GM23338 (cell line): ENCODE measurements at regions not wholly inside any gene's neighbourhood (a gene's known extent, or its start where the extent isn't known, plus 50 kb on each side); places are given as distances from the start of the nearest gene placed in this dataset.

Experiments
- ATAC-seq: fragments of 200-7000 bp; cut with Tn5 transposase; 3 replicates; pipeline ENCODE4 v1.9.1; 2020
- DNase-seq: peaks from one replicate; pipeline ENCODE4 v3.0.0-alpha.2; 2015; ENCODE audit warnings: low spot score
- H2AFZ ChIP-seq: fragments of 200-600 bp; sonication (generic); 2 replicates; pipeline ENCODE4 v1.8.0; 2016; ENCODE audit warnings: antibody characterized with exemption, mild to moderate bottlenecking, moderate library complexity
- H3F3A ChIP-seq: fragments of 200-600 bp; sonication (generic); replicated peaks from 2 replicates; pipeline ENCODE4 v1.8.0; 2017; ENCODE audit warnings: antibody characterized with exemption, mixed run types, low read depth
- H3K27ac ChIP-seq: fragments of 200-600 bp; sonication (generic); 2 replicates; pipeline ENCODE4 v1.6.1; 2016; ENCODE audit warnings: low read depth
- H3K27me3 ChIP-seq: fragments of 200-600 bp; sonication (generic); 2 replicates; pipeline ENCODE4 v1.8.0; 2016; ENCODE audit warnings: mild to moderate bottlenecking, mixed run types, moderate library complexity; ENCODE audit not compliant: insufficient read depth
- H3K36me3 ChIP-seq: fragments of 200-600 bp; sonication (generic); 2 replicates; pipeline ENCODE4 v1.8.0; 2016; ENCODE audit warnings: mild to moderate bottlenecking; ENCODE audit not compliant: insufficient read depth
- H3K4me1 ChIP-seq: fragments of 200-600 bp; sonication (generic); 2 replicates; pipeline ENCODE4 v1.8.0; 2016; ENCODE audit warnings: mild to moderate bottlenecking, moderate library complexity; ENCODE audit not compliant: insufficient read depth
- H3K4me2 ChIP-seq: fragments of 200-600 bp; sonication (generic); 2 replicates; pipeline ENCODE4 v1.7.1; 2017; ENCODE audit warnings: mixed run types
- H3K4me3 ChIP-seq: fragments of 200-600 bp; sonication (generic); 2 replicates; pipeline ENCODE4 v1.6.1; 2016; ENCODE audit warnings: mixed run types
- H3K79me2 ChIP-seq: fragments of 200-600 bp; sonication (generic); replicated peaks from 2 replicates; pipeline ENCODE4 v1.8.0; 2017; ENCODE audit warnings: mild to moderate bottlenecking; ENCODE audit not compliant: insufficient read depth
- H3K9me2 ChIP-seq: fragments of 200-600 bp; sonication (generic); 2 replicates; pipeline ENCODE4 v1.8.0; 2017; ENCODE audit not compliant: insufficient read depth
- H4K20me1 ChIP-seq: fragments of 200-600 bp; sonication (generic); replicated peaks from 2 replicates; pipeline ENCODE4 v1.8.0; 2017; ENCODE audit warnings: mild to moderate bottlenecking; ENCODE audit not compliant: insufficient read depth
- H3K27ac Mint-ChIP-seq: 2 replicates; pipeline ENCODE4 v1.8.0; 2020; ENCODE audit warnings: inconsistent platforms, mild to moderate bottlenecking, moderate library complexity, mixed read lengths
- H3K27me3 Mint-ChIP-seq: 3 replicates; pipeline ENCODE4 v1.8.0; 2022; ENCODE audit warnings: low read depth, mild to moderate bottlenecking, moderate library complexity, mixed read lengths, inconsistent platforms; ENCODE audit not compliant: insufficient read depth, poor library complexity
- H3K36me3 Mint-ChIP-seq: 3 replicates; pipeline ENCODE4 v1.8.0; 2021; ENCODE audit warnings: low read depth, mild to moderate bottlenecking, inconsistent platforms, moderate library complexity, mixed read lengths
- H3K4me1 Mint-ChIP-seq: 3 replicates; pipeline ENCODE4 v1.8.0; 2020; ENCODE audit warnings: mild to moderate bottlenecking, inconsistent platforms, mixed read lengths
- H3K4me3 Mint-ChIP-seq: 3 replicates; pipeline ENCODE4 v1.8.0; 2021; ENCODE audit warnings: moderate library complexity, mild to moderate bottlenecking, inconsistent platforms, mixed read lengths
- H3K9me3 Mint-ChIP-seq: 3 replicates; pipeline ENCODE4 v1.8.0; 2020; ENCODE audit warnings: moderate library complexity, mild to moderate bottlenecking, inconsistent platforms, mixed read lengths
- CTCF ChIP-seq, 2 experiments: fragments of 200-600 bp in 1 of 2; sonication (generic) in 1 of 2; conservative IDR thresholded peaks; 2 replicates each; pipeline versions ENCODE4 v1.5.1 to v1.6.1; 2016 to 2017; ENCODE audit warnings: antibody characterized with exemption in 2 of 2, low read depth in 2 of 2, mild to moderate bottlenecking in 2 of 2, moderate library complexity in 1 of 2
- ETS1 ChIP-seq: IDR thresholded peaks from 2 replicates; pipeline ENCODE4 v1.6.1; 2016; ENCODE audit warnings: antibody characterized with exemption
- EZH2 ChIP-seq: fragments of 200-600 bp; sonication (generic); IDR thresholded peaks from one replicate; pipeline ENCODE4 v1.8.0; 2017; ENCODE audit warnings: antibody characterized with exemption, mild to moderate bottlenecking, low read depth; ENCODE audit not compliant: unreplicated experiment
- EZH2phosphoT487 ChIP-seq: fragments of 200-600 bp; sonication (generic); IDR thresholded peaks from one replicate; pipeline ENCODE4 v1.8.1; 2018; ENCODE audit warnings: antibody characterized with exemption; ENCODE audit not compliant: unreplicated experiment
- JUNB ChIP-seq: IDR thresholded peaks from one replicate; pipeline ENCODE4 v1.6.1; 2016; ENCODE audit warnings: antibody characterized with exemption; ENCODE audit not compliant: unreplicated experiment
- NANOG ChIP-seq: IDR thresholded peaks from 2 replicates; pipeline ENCODE4 v1.6.1; 2016; ENCODE audit warnings: antibody characterized with exemption, borderline replicate concordance
- POLR2AphosphoS5 ChIP-seq: IDR thresholded peaks from 2 replicates; pipeline ENCODE4 v1.6.1; 2016; ENCODE audit warnings: antibody characterized with exemption, low read depth
- ZNF114 ChIP-seq: fragments of 250-450 bp; sonication (Bioruptor Pico); IDR thresholded peaks from 2 replicates; pipeline ENCODE4 v1.5.0; 2020; ENCODE audit warnings: mild to moderate bottlenecking, moderate library complexity
- ZNF331 ChIP-seq: fragments of 250-450 bp; sonication (Bioruptor Pico); IDR thresholded peaks from 2 replicates; pipeline ENCODE4 v1.5.0; 2020; ENCODE audit warnings: low read depth, mild to moderate bottlenecking, moderate library complexity
- TF ChIP-seq, protein P1 (sequence below): IDR thresholded peaks from one replicate; pipeline ENCODE4 v1.6.1; 2018; ENCODE audit warnings: antibody characterized with exemption; ENCODE audit not compliant: unreplicated experiment

DNA sequence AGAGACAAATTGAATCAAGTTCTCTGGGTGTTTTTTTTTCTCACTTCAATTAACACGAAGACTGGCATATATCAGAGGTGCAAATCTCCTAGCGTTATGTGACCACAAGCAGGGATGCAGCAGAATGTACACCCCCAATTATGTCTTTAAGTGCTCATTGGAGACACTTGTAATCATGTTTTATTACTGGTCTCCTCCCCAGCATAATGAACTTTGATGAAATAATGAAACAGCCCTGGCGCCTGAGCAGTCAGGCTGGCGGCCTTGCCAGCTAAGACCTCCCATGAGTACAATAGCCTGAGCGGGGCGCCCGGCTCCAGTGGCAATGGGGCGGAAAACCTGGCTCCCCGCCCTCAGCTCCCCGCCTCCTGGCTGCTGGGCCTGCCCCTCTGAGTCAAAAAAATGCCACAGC, 209.4 kb upstream of the MSX2 start:
- H2AFZ ChIP-seq, result no peak overlapping the region
- TF ChIP-seq NANOG, result no peak
- Mint-ChIP-seq H3K4me1 (peaks cover 4% of the 10 kb centered on the region; the same call in 2 of the 3 replicates), H3K4me3 (no peak overlapping the region), H3K36me3 (no peaks in the 10 kb centered on the region; the same call in 2 of the 3 replicates), H3K27me3 (peaks cover 3% of the 10 kb centered on the region), H3K9me3 (peaks cover 4% of the 10 kb centered on the region; the same call in 2 of the 3 replicates), H3K27ac (no peak overlapping the region)
- no peak overlapping the region for H3K27ac ChIP-seq
- H3K4me3 ChIP-seq, result no peak overlapping the region
- H3F3A ChIP-seq, result no peaks in the 10 kb centered on the region
- H3K4me1 ChIP-seq, result peaks cover 1% of the 10 kb centered on the region; the same call in 1 of the 2 replicates
- DNase-seq (no peak), ATAC-seq (no peak)
- H3K27me3 ChIP-seq, result no peaks in the 10 kb centered on the region
- H3K79me2 ChIP-seq, result no peaks in the 10 kb centered on the region
- H3K4me2 ChIP-seq, result no peak overlapping the region
- H3K36me3 ChIP-seq, result no peaks in the 10 kb centered on the region
- no peaks in the 10 kb centered on the region for H4K20me1 ChIP-seq
- H3K9me2 ChIP-seq, result no peaks in the 10 kb centered on the region

- Mint-ChIP-seq H3K36me3 (no peaks in the 10 kb centered on the region; the same call in 2 of the 3 replicates), H3K4me1 (peaks cover 11% of the 10 kb centered on the region), H3K9me3 (peaks cover 4% of the 10 kb centered on the region; the same call in 2 of the 3 replicates), H3K4me3 (no peak overlapping the region), H3K27me3 (peaks cover 11% of the 10 kb centered on the region), H3K27ac (no peak overlapping the region)
- H3K4me1 ChIP-seq, result peaks cover 9% of the 10 kb centered on the region; the same call in 1 of the 2 replicates
- no peak overlapping the region for H3K27ac ChIP-seq
- H3K4me3 ChIP-seq, result no peak overlapping the region
- no peak overlapping the region for H2AFZ ChIP-seq
- no peaks in the 10 kb centered on the region; the same call in 1 of the 2 replicates for H3K27me3 ChIP-seq
- ATAC-seq (no peak), DNase-seq (no peak)
- H3F3A ChIP-seq, result no peaks in the 10 kb centered on the region
- H3K9me2 ChIP-seq, result no peaks in the 10 kb centered on the region
- no peak overlapping the region for H3K4me2 ChIP-seq
- no peaks in the 10 kb centered on the region for H3K79me2 ChIP-seq
- no peaks in the 10 kb centered on the region for H3K36me3 ChIP-seq
- TF ChIP-seq CTCF (conservative IDR thresholded peaks at IDR 0.05; ENCODE audit: low read depth in 2 of 2), result no peak
- TF ChIP-seq NANOG, result no peak
- no peaks in the 10 kb centered on the region for H4K20me1 ChIP-seq
These were observed 207.6 kb upstream of the MSX2 start for GRCh38 chr5:174516741-174517140.

DNA sequence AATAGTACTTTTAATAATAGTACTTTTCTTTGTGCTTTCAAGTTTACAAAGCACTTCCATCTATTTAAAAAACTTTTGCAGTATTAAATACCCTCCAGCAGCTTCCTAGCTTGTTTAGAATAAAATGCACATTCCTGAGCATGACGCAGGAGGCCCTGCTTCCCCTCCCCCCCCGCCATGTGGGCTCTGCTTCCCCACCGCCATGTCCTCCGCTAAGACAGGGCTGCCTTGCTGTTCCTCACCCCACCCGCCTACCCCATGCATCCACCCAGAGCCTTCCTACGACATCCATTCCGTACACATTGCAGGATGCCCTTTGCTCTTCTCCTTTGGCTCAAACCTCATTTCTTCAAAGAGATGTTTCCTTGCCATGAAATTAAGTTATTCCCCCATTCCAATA, 205.9 kb upstream of the MSX2 start:
- peaks cover 9% of the 10 kb centered on the region; the same call in 1 of the 2 replicates for H3K4me1 ChIP-seq
- H3K4me3 Mint-ChIP-seq, result no peak overlapping the region
- no peak overlapping the region for H3K27ac Mint-ChIP-seq
- peaks cover 11% of the 10 kb centered on the region for H3K4me1 Mint-ChIP-seq
- H3K27me3 ChIP-seq, result no peaks in the 10 kb centered on the region; the same call in 1 of the 2 replicates
- H3F3A ChIP-seq, result no peaks in the 10 kb centered on the region
- no peak for DNase-seq
- no peak overlapping the region for H3K4me2 ChIP-seq
- H3K79me2 ChIP-seq, result no peaks in the 10 kb centered on the region
- H3K9me3 Mint-ChIP-seq, result peaks cover 4% of the 10 kb centered on the region; the same call in 2 of the 3 replicates
- H3K36me3 Mint-ChIP-seq, result no peaks in the 10 kb centered on the region; the same call in 2 of the 3 replicates
- no peak for ATAC-seq
- H3K4me3 ChIP-seq, result no peak overlapping the region
- H3K36me3 ChIP-seq, result no peaks in the 10 kb centered on the region
- H2AFZ ChIP-seq, result no peak overlapping the region; the same call in 1 of the 2 replicates
- H3K27ac ChIP-seq, result no peak overlapping the region
- H4K20me1 ChIP-seq, result no peaks in the 10 kb centered on the region
- H3K27me3 Mint-ChIP-seq, result peaks cover 14% of the 10 kb centered on the region
- no peaks in the 10 kb centered on the region for H3K9me2 ChIP-seq
- TF ChIP-seq ZNF331 (no peak), EZH2phosphoT487 (no peak), EZH2 (no peak), NANOG (no peak), POLR2AphosphoS5 (no peak), ETS1 (no peak), ZNF114 (no peak), CTCF (conservative IDR thresholded peaks at IDR 0.05; ENCODE audit: low read depth in 2 of 2) (no peak), JUNB (no peak)
- TF ChIP-seq, protein P1, sequence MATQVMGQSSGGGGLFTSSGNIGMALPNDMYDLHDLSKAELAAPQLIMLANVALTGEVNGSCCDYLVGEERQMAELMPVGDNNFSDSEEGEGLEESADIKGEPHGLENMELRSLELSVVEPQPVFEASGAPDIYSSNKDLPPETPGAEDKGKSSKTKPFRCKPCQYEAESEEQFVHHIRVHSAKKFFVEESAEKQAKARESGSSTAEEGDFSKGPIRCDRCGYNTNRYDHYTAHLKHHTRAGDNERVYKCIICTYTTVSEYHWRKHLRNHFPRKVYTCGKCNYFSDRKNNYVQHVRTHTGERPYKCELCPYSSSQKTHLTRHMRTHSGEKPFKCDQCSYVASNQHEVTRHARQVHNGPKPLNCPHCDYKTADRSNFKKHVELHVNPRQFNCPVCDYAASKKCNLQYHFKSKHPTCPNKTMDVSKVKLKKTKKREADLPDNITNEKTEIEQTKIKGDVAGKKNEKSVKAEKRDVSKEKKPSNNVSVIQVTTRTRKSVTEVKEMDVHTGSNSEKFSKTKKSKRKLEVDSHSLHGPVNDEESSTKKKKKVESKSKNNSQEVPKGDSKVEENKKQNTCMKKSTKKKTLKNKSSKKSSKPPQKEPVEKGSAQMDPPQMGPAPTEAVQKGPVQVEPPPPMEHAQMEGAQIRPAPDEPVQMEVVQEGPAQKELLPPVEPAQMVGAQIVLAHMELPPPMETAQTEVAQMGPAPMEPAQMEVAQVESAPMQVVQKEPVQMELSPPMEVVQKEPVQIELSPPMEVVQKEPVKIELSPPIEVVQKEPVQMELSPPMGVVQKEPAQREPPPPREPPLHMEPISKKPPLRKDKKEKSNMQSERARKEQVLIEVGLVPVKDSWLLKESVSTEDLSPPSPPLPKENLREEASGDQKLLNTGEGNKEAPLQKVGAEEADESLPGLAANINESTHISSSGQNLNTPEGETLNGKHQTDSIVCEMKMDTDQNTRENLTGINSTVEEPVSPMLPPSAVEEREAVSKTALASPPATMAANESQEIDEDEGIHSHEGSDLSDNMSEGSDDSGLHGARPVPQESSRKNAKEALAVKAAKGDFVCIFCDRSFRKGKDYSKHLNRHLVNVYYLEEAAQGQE, result no peak
